Esophagus (tissue), 2 donors: ENCODE measurements at regions not wholly inside any gene's neighbourhood (a gene's known extent, or its start where the extent isn't known, plus 50 kb on each side); places are given as distances from the start of the nearest gene placed in this dataset.

ENCODE experiments used
- H3K27ac ChIP-seq, 2 donors: one replicate each; pipeline ENCODE4 v1.5.1; 2013; ENCODE audit warnings: low read depth in 2 of 2, mild to moderate bottlenecking in 2 of 2, inconsistent platforms in 1 of 2, low read length in 1 of 2, moderate library complexity in 1 of 2
- H3K27me3 ChIP-seq, 2 donors: one replicate each; pipeline ENCODE4 v1.6.1; 2013; ENCODE audit warnings: low read length in 2 of 2, control low read depth in 1 of 2, mild to moderate bottlenecking in 1 of 2; ENCODE audit not compliant: insufficient read depth in 2 of 2, control insufficient read depth in 1 of 2
- H3K36me3 ChIP-seq, 2 donors: one replicate each; pipeline ENCODE4 v1.6.1; 2013; ENCODE audit warnings: low read length in 1 of 2; ENCODE audit not compliant: control insufficient read depth in 2 of 2, insufficient read depth in 2 of 2
- H3K4me1 ChIP-seq, 2 donors: one replicate each; pipeline ENCODE4 v1.6.1; 2013; ENCODE audit warnings: low read length in 1 of 2; ENCODE audit not compliant: control insufficient read depth in 2 of 2, insufficient read depth in 2 of 2
- H3K4me3 ChIP-seq, 2 donors: one replicate each; pipeline ENCODE4 v1.5.1; 2013; ENCODE audit warnings: low read length in 2 of 2, mild to moderate bottlenecking in 2 of 2, low read depth in 1 of 2, moderate library complexity in 1 of 2
- H3K9me3 ChIP-seq, 2 donors: one replicate each; pipeline ENCODE4 v1.6.1; 2013; ENCODE audit warnings: mild to moderate bottlenecking in 2 of 2, low read depth in 1 of 2, low read length in 1 of 2, moderate library complexity in 1 of 2; ENCODE audit not compliant: control insufficient read depth in 2 of 2, insufficient read depth in 1 of 2
- WGBS, 2 donors: extraction: QIAGEN DNeasy Blood & Tissue Kit; methylation state at CpG; one replicate each; pipeline ENCODE4 v1.1.7; 2013; 5-methylcytosine and 5-hydroxymethylcytosine counted together
- donor health status: healthy with polysubstance abuse.
- donor health status: Bipolar disorder and iron deficiency.

DNA sequence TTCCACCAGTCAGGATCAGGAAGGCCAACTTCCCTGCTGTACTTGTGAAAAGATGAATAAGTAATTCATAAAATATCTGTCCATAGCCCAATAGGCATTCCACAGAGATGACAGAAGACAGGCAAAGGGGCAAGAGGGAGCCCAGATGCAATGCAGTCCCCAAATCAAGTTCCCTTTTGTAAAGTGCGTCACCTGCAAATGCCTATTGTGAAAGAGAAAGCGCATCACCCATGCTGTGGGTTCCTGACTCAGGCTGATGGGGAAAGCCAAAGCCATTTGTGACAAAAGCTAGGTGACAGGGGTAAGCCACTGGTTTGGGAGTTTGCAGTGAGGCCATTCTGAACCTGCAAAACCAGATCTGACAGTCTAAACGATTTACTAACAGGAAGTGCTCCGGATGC is 157.5 kb upstream of the ZNF536 start:
- Histone ChIP-seq H3K27ac (no peak overlapping the region), H3K4me3 (no peak overlapping the region), H3K27me3 (no peaks in the 10 kb centered on the region), H3K36me3 (no peaks in the 10 kb centered on the region), H3K4me1 (no peaks in the 10 kb centered on the region), H3K9me3 (no peaks in the 10 kb centered on the region)
- WGBS, 2 donors, result 26 to 34% methylated on average over 4 of the region's 4 CpGs

DNA sequence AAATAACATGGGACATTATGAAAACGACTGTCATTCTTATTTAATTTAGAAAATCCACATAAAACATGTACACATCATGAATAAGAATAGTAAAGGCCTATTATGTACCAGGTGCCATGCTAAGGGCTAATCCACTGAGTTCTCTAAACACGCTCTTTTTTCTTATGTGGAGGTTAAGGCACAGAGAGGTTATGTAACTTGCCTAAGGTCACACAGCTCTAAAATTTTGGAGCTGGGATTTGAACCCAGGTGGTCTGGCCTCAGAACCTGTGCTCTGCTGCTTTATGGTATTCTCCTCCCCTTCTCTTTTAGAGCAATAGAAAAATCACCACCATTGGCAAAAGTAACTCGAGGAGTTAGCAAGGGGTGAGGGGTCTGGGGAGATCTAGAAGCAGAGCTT is 156.9 kb upstream of the ZNF536 start:
- H3K4me1 ChIP-seq, result no peaks in the 10 kb centered on the region
- no peak overlapping the region for H3K27ac ChIP-seq
- H3K4me3 ChIP-seq, result no peak overlapping the region
- H3K27me3 ChIP-seq, result no peaks in the 10 kb centered on the region
- whole genome bisulfite sequencing, 2 donors, result 75 to 77% methylated on average over 3 of the region's 3 CpGs
- no peaks in the 10 kb centered on the region for H3K36me3 ChIP-seq
- no peaks in the 10 kb centered on the region for H3K9me3 ChIP-seq

DNA sequence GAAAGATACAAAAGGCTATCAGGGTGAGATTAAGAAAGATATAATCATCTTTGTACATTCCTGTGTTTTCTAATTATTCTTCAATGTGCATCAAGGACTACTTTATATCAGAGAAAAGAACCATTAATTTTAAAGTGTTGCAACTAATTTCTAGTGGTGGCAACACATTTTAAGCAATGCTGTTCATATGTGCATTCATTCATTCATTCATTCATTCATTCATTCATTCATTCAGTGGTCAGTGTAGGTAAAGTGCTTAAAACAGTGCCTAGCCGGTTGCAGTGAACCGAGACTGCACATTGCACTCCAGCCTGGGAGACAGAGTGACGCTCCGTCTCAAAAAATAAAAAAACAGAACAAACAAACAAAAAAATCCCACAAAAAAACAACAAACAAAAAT is 155.7 kb upstream of the ZNF536 start:
- Histone ChIP-seq H3K27me3 (no peaks in the 10 kb centered on the region), H3K4me3 (no peak overlapping the region), H3K9me3 (no peaks in the 10 kb centered on the region), H3K36me3 (no peaks in the 10 kb centered on the region), H3K27ac (no peak overlapping the region), H3K4me1 (no peaks in the 10 kb centered on the region)
- 92 to 94% methylated on average over 4 of the region's 4 CpGs for WGBS, 2 donors

DNA sequence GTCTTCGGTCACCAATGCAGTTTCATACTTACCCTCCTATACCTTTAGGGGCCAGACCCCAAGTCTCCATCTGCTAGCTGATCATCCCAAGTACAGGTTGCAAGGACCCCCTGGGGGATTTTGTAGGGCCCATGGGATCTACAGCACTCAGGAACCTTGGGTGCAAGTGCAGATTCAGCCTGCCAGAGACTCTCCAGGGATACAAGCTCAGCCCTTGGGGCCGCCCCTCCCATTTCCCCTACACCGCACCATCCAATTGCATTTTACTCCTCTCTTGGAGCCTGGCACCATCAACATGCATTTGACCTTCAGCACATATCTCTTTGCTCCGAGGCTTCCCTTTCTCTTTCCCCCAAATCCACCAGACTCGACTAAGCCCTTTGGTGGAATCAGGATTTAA is 154.7 kb upstream of the ZNF536 start:
- Histone ChIP-seq H3K9me3 (no peaks in the 10 kb centered on the region), H3K27ac (no peak overlapping the region), H3K36me3 (no peaks in the 10 kb centered on the region), H3K4me3 (no peak overlapping the region), H3K4me1 (peaks cover 0 to under 1% of the 10 kb centered on the region in 2 donors), H3K27me3 (peaks cover 0 to 1% of the 10 kb centered on the region in 2 donors)
- 84 to 89% methylated on average over 5 of the region's 5 CpGs for WGBS, 2 donors

DNA sequence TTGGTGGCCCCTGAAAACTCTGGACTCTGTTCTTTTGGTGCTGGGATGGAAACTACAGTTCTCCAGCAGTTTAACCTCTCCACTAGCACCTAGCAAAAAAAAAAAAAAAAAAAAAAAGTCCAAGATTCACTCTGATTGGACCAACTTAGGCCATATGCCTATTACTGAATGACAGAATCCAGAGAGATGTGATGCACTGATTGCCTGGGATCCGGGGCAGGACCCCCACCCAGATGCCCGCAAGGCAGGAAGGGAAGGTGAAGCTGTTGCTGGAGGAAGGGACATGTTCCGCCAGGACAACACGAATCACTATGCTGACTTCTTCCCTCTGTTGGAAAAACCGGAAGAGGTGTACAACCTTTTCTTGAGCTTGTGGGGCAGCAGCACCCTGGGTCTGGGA is 152.5 kb upstream of the ZNF536 start:
- peaks cover 0 to 8% of the 10 kb centered on the region in 2 donors for H3K27me3 ChIP-seq
- peaks cover 2 to 3% of the 10 kb centered on the region in 2 donors for H3K4me1 ChIP-seq
- no peak overlapping the region for H3K27ac ChIP-seq
- no peak overlapping the region for H3K4me3 ChIP-seq
- no peaks in the 10 kb centered on the region for H3K36me3 ChIP-seq
- WGBS, 2 donors, result 86 to 87% methylated on average over 5 of the region's 5 CpGs
- H3K9me3 ChIP-seq, result no peaks in the 10 kb centered on the region

DNA sequence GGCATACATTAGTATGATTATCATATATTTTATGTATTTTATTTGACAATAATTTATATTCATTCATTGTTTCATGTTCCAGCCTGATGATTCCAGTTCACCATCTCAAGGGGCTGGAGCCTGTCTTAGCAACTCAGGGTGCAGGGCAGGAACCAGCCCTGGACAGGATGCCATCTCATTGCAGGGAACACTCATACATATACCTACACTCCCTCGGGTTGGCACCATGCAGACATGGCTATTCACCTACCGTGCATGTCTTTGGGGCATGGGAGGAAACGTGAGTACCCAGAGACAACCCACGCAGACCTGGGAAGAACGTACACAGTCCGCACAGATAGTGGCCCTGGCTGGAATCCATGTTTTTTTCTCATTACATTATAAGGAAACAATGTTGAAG is 151.0 kb upstream of the ZNF536 start:
- no peaks in the 10 kb centered on the region for H3K36me3 ChIP-seq
- WGBS, 2 donors, result 82 to 84% methylated on average over 6 of the region's 6 CpGs

DNA sequence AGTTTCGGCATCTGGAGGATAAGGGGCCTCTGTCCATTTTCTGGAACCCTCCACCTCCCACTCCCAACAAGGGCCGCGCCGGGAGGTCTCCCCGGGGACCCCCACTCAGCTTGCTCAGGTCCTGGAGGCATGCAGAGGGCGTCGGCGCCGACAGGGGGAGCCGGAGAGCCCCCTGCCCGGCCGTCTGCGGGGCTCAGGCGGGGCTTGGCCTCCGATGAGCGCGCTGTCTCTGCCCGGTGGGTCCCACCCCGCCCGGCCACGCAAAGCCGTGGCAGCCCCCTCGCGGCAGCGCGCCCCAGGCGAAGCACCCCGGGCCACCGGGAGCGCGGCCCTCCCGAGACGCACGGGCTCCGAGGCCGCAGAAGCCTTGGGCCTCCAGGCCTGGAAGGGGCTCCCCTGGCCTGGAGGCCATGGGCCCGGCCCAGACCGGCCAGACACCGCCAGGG is 149.7 kb upstream of the ZNF536 start:
- H3K4me1 ChIP-seq, result peaks cover 2 to 3% of the 10 kb centered on the region in 2 donors
- H3K9me3 ChIP-seq, result no peaks in the 10 kb centered on the region
- no peaks in the 10 kb centered on the region for H3K36me3 ChIP-seq
- H3K27ac ChIP-seq, result no peak overlapping the region
- 3 to 8% methylated on average over 30 to 39 of the region's 39 CpGs for WGBS, 2 donors
- no peak overlapping the region for H3K4me3 ChIP-seq
- peaks cover 0 to 19% of the 10 kb centered on the region in 2 donors for H3K27me3 ChIP-seq

More for the DNA sequence above, 151.0 kb upstream of the ZNF536 start:
- no peak overlapping the region for H3K4me3 ChIP-seq
- no peaks in the 10 kb centered on the region for H3K9me3 ChIP-seq
- no peak overlapping the region for H3K27ac ChIP-seq
- H3K27me3 ChIP-seq, result peaks cover 0 to 15% of the 10 kb centered on the region in 2 donors
- peaks cover 2 to 3% of the 10 kb centered on the region in 2 donors for H3K4me1 ChIP-seq

DNA sequence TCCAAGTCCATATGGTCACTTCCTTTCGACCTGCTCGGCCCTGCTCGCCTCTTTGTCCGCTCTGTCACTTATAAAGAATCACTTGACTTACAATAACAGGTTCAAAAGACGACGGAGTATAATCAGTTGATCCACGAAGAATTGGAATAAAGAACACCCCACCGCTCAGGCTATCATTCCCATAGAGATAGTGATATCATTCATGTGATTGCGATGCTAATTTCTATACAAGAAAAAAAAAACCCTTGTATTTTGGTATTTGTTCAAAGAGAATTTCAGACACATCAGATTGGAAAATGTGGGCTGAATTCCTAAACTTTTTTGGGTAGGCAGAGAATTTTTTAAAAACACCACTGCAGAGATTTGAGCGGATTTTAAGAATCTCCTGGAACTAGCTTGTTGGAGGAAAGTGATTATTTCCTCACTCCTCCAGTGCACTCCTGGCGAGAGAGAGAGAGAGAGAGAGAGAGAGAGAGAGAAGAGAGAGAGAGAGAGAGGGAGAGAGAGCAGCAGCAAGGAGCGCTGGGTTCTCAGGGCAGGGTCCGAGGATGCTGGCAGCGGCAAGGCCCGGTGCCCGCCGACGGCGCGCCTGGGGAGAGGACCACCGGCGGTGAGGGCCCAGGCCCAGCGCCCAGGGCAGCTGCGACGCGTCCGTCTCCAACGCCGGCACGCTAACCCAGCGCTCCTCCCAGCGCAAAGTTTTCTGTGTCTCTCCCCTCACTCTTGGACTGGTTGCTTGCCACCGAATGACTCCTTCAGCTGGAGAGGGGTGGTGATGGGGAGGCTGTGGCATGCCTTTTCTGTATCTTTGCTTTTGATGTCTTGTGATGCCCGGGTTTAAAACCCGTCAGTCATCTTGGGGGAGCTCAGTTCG is 149.0 kb upstream of the ZNF536 start:
- Histone ChIP-seq H3K36me3 (no peaks in the 10 kb centered on the region), H3K27ac (peak overlapping the region in 1 of 2 donors; percentile 15), H3K27me3 (peaks cover 0 to 20% of the 10 kb centered on the region in 2 donors), H3K4me3 (no peak overlapping the region), H3K4me1 (peaks cover 3 to 4% of the 10 kb centered on the region in 2 donors), H3K9me3 (no peaks in the 10 kb centered on the region)
- 13 to 14% methylated on average over 35 to 36 of the region's 36 CpGs for WGBS, 2 donors

DNA sequence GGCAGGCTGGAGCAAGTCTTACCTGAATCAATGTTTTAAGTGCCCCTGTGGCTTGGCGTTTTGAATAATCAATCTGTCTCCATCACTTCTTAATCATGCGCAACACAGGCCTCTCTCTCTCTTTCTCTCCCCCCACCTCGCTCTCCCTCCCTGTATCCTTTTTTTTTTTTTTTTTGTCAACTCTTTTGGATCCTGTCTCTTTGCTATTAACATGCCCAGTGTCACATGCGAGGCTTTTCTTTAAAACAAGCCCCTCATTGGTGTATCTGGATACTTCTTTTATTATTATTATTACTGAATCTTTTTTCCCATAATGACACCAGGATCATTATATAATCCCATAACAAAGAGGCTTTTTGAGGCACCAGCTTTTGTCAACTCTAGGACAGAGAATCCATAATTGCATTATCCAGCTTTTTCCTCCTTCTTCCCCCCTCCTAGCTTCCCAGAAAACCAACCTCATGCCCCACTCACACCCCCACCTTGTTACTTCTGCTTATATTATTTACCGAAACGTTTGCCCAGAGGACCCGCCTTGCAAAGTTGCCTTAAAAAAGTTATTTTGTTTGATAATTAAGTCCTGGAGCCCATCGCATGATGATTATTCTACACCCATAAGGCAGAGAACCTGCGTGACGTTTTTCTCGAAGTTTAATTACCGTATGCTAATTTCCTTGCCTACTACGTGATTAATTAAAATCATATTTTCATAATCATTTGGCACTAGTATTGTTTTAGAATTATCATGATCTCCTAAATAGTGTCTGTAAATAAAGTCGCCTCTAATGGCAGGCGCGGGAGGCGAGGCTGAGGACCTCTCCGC is 148.1 kb upstream of the ZNF536 start:
- no peaks in the 10 kb centered on the region for H3K36me3 ChIP-seq
- H3K9me3 ChIP-seq, result no peaks in the 10 kb centered on the region
- peaks cover 0 to 24% of the 10 kb centered on the region in 2 donors for H3K27me3 ChIP-seq
- WGBS, 2 donors, result 22 to 24% methylated on average over 18 of the region's 18 CpGs
- H3K4me3 ChIP-seq, result peak overlapping the region in 1 of 2 donors; percentile 70
- H3K27ac ChIP-seq, result no peak overlapping the region
- peaks cover 3 to 4% of the 10 kb centered on the region in 2 donors for H3K4me1 ChIP-seq
